Hepatocyte (in vitro differentiated cells): ENCODE measurements at regions not wholly inside any gene's neighbourhood (a gene's known extent, or its start where the extent isn't known, plus 50 kb on each side); places are given as distances from the start of the nearest gene placed in this dataset.

Experiments used
- DNase-seq: peaks from one replicate; pipeline ENCODE4 v3.0.0-alpha.2; 2016; ENCODE audit warnings: low spot score
- H2AFZ ChIP-seq: fragments of 200-600 bp; sonication (generic); 2 replicates; pipeline ENCODE4 v1.6.0; 2016; ENCODE audit warnings: antibody characterized with exemption, mild to moderate bottlenecking
- H3K27ac ChIP-seq: fragments of 200-600 bp; sonication (generic); 2 replicates; pipeline ENCODE4 v1.5.1; 2016; ENCODE audit warnings: mild to moderate bottlenecking
- H3K27me3 ChIP-seq: fragments of 200-600 bp; sonication (generic); 2 replicates; pipeline ENCODE4 v1.6.1; 2016
- H3K36me3 ChIP-seq: fragments of 200-600 bp; sonication (generic); replicated peaks from 2 replicates; pipeline ENCODE4 v1.5.1; 2016; ENCODE audit warnings: low read depth; ENCODE audit not compliant: insufficient read depth
- H3K4me1 ChIP-seq: fragments of 200-600 bp; sonication (generic); 2 replicates; pipeline ENCODE4 v1.5.1; 2016; ENCODE audit warnings: mild to moderate bottlenecking, moderate library complexity; ENCODE audit not compliant: insufficient read depth
- H3K4me2 ChIP-seq: fragments of 200-600 bp; sonication (generic); 2 replicates; pipeline ENCODE4 v1.6.0; 2016
- H3K4me3 ChIP-seq: fragments of 200-600 bp; sonication (generic); 2 replicates; pipeline ENCODE4 v1.5.1; 2016; ENCODE audit warnings: mild to moderate bottlenecking
- H3K79me2 ChIP-seq: fragments of 200-600 bp; sonication (generic); 2 replicates; pipeline ENCODE4 v1.6.0; 2017; ENCODE audit warnings: mild to moderate bottlenecking
- H3K9me2 ChIP-seq: fragments of 200-600 bp; sonication (generic); replicated peaks from 2 replicates; pipeline ENCODE4 v1.6.0; 2017; ENCODE audit warnings: mild to moderate bottlenecking; ENCODE audit not compliant: insufficient read depth
- H3K9me3 ChIP-seq: fragments of 200-600 bp; sonication (generic); 2 replicates; pipeline ENCODE4 v1.5.1; 2016; ENCODE audit warnings: low read depth, mild to moderate bottlenecking
- H4K20me1 ChIP-seq: fragments of 200-600 bp; sonication (generic); 2 replicates; pipeline ENCODE4 v1.6.0; 2016; ENCODE audit warnings: mild to moderate bottlenecking; ENCODE audit not compliant: insufficient read depth, poor library complexity, severe bottlenecking
- EZH2 ChIP-seq: fragments of 200-600 bp; sonication (generic); IDR thresholded peaks from 2 replicates; pipeline ENCODE4 v1.6.1; 2016; ENCODE audit warnings: antibody characterized with exemption, mild to moderate bottlenecking, borderline replicate concordance
- EZH2phosphoT487 ChIP-seq: fragments of 200-600 bp; sonication (generic); IDR thresholded peaks from one replicate; pipeline ENCODE4 v1.6.1; 2018; ENCODE audit warnings: antibody characterized with exemption, mild to moderate bottlenecking, low read depth, moderate library complexity; ENCODE audit not compliant: unreplicated experiment, severe bottlenecking
- WGBS: methylation state at CpG from one replicate; pipeline ENCODE4 v1.1.6; 2016; ENCODE audit warnings: low lambda C conversion rate; ENCODE audit errors: missing lambda C conversion rate; 5-methylcytosine and 5-hydroxymethylcytosine counted together
- TF ChIP-seq, protein P1 (sequence below): fragments of 200-600 bp; sonication (generic); IDR thresholded peaks from 2 replicates; pipeline ENCODE4 v1.5.1; 2016; ENCODE audit warnings: antibody characterized with exemption, mild to moderate bottlenecking; ENCODE audit not compliant: poor library complexity

DNA sequence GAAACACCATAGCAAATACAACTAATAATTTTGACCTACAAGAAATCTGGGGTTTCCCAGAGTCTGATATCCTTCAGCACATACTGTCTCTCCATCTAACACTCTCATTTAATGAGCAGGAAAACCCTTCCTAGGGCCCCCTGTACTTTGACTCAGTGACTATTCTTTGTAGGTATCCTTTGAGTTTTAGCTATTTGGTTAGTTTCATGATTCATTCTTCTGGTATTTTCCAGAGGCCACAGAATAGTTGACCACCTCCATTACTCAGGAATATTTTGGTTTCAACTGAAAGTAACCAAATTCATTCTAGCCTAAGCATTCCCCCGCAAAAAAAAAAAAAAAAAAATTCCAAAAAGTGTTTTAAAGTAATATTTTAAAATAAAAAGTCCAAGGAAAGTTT lies 140.0 kb downstream of the IDS start:
- H3K4me3 ChIP-seq = no peak overlapping the region
- H3K27ac ChIP-seq = peak overlapping the region; percentile 37
- H4K20me1 ChIP-seq = no peaks in the 10 kb centered on the region
- H3K9me3 ChIP-seq = no peaks in the 10 kb centered on the region
- H3K27me3 ChIP-seq = no peaks in the 10 kb centered on the region
- 90% methylated on average over 1 of the region's 1 CpG for WGBS
- no peaks in the 10 kb centered on the region for H3K4me1 ChIP-seq
- no peaks in the 10 kb centered on the region for H3K79me2 ChIP-seq
- no peak for DNase-seq
- H3K9me2 ChIP-seq = no peaks in the 10 kb centered on the region
- no peak overlapping the region for H3K4me2 ChIP-seq
- H3K36me3 ChIP-seq = no peaks in the 10 kb centered on the region
- TF ChIP-seq EZH2 (no peak), EZH2phosphoT487 (no peak)
- TF ChIP-seq, protein P1, sequence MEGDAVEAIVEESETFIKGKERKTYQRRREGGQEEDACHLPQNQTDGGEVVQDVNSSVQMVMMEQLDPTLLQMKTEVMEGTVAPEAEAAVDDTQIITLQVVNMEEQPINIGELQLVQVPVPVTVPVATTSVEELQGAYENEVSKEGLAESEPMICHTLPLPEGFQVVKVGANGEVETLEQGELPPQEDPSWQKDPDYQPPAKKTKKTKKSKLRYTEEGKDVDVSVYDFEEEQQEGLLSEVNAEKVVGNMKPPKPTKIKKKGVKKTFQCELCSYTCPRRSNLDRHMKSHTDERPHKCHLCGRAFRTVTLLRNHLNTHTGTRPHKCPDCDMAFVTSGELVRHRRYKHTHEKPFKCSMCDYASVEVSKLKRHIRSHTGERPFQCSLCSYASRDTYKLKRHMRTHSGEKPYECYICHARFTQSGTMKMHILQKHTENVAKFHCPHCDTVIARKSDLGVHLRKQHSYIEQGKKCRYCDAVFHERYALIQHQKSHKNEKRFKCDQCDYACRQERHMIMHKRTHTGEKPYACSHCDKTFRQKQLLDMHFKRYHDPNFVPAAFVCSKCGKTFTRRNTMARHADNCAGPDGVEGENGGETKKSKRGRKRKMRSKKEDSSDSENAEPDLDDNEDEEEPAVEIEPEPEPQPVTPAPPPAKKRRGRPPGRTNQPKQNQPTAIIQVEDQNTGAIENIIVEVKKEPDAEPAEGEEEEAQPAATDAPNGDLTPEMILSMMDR = no peak
- H2AFZ ChIP-seq = no peak overlapping the region

DNA sequence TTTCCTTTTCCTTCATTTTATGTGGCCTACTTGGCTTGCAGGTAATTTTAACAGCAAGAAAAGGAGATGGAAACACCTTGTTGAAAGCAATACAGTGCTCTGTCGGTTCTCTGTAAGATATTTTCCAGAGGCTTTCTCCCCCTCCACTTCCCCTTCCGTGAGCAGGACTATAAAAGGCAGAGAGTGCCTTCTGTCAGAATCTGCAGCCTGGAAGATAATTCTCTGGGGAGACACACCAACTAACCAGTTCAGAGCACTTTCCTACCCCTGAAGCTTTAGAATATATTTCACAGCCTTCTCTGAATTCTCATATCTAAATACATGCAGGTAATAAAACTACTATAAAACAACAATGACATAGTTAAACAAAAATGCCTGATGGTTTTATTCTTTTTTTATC lies 141.1 kb downstream of the IDS start:
- no peak for TF ChIP-seq EZH2
- TF ChIP-seq, protein P1 = no peak
- Histone ChIP-seq H3K27ac (no peak overlapping the region), H2AFZ (no peak overlapping the region), H3K79me2 (no peaks in the 10 kb centered on the region), H3K9me2 (no peaks in the 10 kb centered on the region), H3K9me3 (no peaks in the 10 kb centered on the region), H3K4me3 (no peak overlapping the region), H4K20me1 (no peaks in the 10 kb centered on the region), H3K4me1 (no peaks in the 10 kb centered on the region), H3K36me3 (no peaks in the 10 kb centered on the region), H3K27me3 (no peaks in the 10 kb centered on the region), H3K4me2 (no peak overlapping the region)
- 32% methylated on average over 2 of the region's 2 CpGs for WGBS
- DNase-seq = no peak

DNA sequence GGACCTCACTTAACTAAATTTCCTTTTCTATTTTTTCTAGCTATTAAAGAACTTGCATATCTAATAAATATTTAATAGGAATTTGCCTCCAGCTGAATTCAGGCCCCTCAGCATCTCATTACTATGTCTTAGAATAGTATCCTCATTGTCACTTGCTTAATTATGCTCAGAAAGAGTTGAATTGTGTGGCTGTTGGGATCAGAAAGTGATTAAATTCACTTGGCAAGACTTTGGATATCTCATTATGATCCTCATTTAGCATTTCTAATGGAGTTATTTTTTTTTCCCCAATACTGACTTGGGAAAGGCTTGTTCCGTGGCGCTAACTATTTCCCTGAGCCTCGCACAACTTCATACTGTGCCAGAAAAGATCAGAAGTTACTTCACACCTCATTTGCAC lies 158.8 kb downstream of the IDS start:
- no peak for DNase-seq
- no peak overlapping the region for H3K27ac ChIP-seq
- H2AFZ ChIP-seq = no peak overlapping the region
- H4K20me1 ChIP-seq = no peaks in the 10 kb centered on the region
- no peak for TF ChIP-seq EZH2
- TF ChIP-seq EZH2phosphoT487 = no peak
- TF ChIP-seq, protein P1 = no peak
- no peak overlapping the region for H3K4me2 ChIP-seq
- no peaks in the 10 kb centered on the region for H3K9me2 ChIP-seq
- no peaks in the 10 kb centered on the region for H3K9me3 ChIP-seq
- no peak overlapping the region for H3K4me3 ChIP-seq
- 57% methylated on average over 3 of the region's 3 CpGs for WGBS
- H3K36me3 ChIP-seq = no peaks in the 10 kb centered on the region
- H3K4me1 ChIP-seq = no peaks in the 10 kb centered on the region
- no peaks in the 10 kb centered on the region for H3K79me2 ChIP-seq
- H3K27me3 ChIP-seq = no peaks in the 10 kb centered on the region

DNA sequence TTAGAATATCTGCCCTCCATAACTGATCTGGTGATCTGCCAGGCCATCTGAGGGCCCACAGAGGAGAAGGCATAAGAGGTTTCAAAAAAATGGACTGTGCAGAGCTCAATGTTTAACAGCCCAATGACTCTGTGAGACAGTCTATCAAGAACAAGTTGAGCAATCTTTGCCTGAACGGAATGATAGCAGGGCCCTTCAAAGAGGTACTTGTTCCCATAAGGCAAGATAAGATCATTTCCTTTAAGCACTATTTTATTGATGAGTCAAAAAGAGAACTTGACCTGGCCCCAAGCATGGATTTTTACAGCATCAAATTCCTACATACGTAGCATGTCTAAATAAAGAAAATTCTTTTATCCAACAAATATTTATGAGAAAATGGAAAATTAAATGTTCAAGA lies 182.8 kb downstream of the IDS start:
- no peaks in the 10 kb centered on the region for H3K9me3 ChIP-seq
- no peak overlapping the region for H3K4me3 ChIP-seq
- H3K27ac ChIP-seq = no peak overlapping the region
- no peak for DNase-seq
- 62% methylated on average over 2 of the region's 2 CpGs for WGBS
- H3K4me1 ChIP-seq = no peaks in the 10 kb centered on the region
- no peaks in the 10 kb centered on the region for H3K79me2 ChIP-seq
- no peaks in the 10 kb centered on the region for H4K20me1 ChIP-seq
- no peak overlapping the region for H3K4me2 ChIP-seq
- H3K9me2 ChIP-seq = no peaks in the 10 kb centered on the region
- H3K36me3 ChIP-seq = no peaks in the 10 kb centered on the region
- no peak for TF ChIP-seq EZH2
- no peak for TF ChIP-seq EZH2phosphoT487
- TF ChIP-seq, protein P1 = no peak
- no peak overlapping the region for H2AFZ ChIP-seq
- no peaks in the 10 kb centered on the region for H3K27me3 ChIP-seq
